Astrocyte of the spinal cord (primary cell): ENCODE measurements at regions not wholly inside any gene's neighbourhood (a gene's known extent, or its start where the extent isn't known, plus 50 kb on each side); places are given as distances from the start of the nearest gene placed in this dataset.

Source experiments
- DNase-seq: peaks from one replicate; pipeline ENCODE4 v3.0.0; 2011; ENCODE audit warnings: low read depth, low spot score
- H3K4me3 ChIP-seq: 2 replicates; pipeline ENCODE4 v1.5.1; 2011; ENCODE audit warnings: low read depth, mild to moderate bottlenecking, low read length, moderate library complexity
- CTCF ChIP-seq: IDR thresholded peaks from 2 replicates; pipeline ENCODE4 v1.5.1; 2012; ENCODE audit warnings: low read depth, mild to moderate bottlenecking, low read length, inconsistent platforms
- in situ Hi-C: cut with HindIII; loops from 2 replicates; pipeline ENCODE4 v1.10.0; 2017; ENCODE audit warnings: low sequenced_read_pairs

DNA sequence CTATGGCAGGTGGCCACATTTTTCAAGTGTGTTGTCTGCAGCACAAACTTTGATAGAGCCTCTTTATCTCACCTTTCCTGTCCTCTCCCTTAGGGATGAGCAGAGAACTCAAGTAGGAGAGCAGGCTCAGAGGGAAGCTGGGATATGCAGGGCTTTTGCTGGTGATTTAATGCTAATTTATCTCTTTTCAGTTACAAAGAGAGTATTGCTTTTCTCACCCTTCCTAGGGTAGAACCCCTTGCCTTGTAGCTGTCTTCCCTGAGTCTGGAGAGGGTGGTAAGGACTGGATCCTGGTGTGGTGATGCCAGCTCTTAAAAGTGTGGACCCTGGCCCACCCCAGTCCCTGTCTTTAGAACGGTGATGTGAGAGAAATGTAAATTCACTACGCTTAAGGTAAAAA, 1061.4 kb downstream of the TYW1 start:
- in situ Hi-C loops, result no loop called here
- no peak for TF ChIP-seq CTCF
- no peak overlapping the region for H3K4me3 ChIP-seq
- no peak for DNase-seq

- TF ChIP-seq CTCF, result no peak
- no peak for DNase-seq
- H3K4me3 ChIP-seq, result no peak overlapping the region
- in situ Hi-C loops, result no loop called here
These were observed 1066.5 kb downstream of the TYW1 start for GRCh38 chr7:68063171-68063570.

GRCh38 chr7:68065581-68065980, 1068.9 kb downstream of the TYW1 start:
- DNase-seq, result no peak
- no peak for TF ChIP-seq CTCF
- no peak overlapping the region for H3K4me3 ChIP-seq
- in situ Hi-C loops, result no loop called here

DNA sequence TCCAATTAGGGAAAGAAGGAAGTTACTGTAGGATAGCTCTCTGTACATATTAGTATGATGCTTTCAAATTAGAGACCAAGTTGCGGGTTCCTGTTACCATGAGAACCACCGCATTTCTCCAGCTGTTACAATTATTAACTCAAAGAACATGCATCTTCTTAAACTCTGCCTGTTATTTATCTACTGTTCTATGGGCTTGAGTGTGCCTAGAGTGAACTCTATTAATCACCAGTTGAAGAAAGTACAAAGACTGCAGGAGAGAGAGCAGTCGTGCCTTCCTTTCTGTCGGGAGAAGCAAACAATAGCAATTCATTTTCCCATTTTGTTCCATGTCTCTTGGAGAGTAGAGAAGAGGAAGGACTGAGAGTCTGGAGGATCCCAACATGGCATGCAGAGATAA, 1071.2 kb downstream of the TYW1 start:
- in situ Hi-C loops, result no loop called here
- no peak for TF ChIP-seq CTCF
- no peak for DNase-seq
- no peak overlapping the region for H3K4me3 ChIP-seq

DNA sequence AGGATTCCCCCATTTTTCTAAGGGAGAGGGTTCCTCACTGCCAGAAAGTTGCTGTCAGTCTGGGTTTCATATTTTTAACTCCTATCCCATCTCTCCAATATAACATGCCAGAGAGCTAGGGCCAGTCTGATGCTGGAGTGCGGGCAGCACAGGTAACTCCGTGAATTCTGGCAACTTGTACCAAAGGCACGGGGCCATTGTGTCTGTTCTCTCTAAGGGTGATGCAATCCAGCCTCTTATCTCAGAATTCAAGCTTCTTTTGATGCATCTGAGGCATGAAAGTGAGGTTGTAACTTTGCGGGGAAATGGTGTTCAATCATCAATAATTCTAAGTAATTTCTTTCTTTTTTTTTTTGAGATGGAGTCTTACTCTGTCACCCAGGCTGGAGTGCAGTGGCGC, 1074.4 kb downstream of the TYW1 start:
- no peak for TF ChIP-seq CTCF
- in situ Hi-C loops, result no loop called here
- DNase-seq, result no peak
- no peak overlapping the region for H3K4me3 ChIP-seq

GRCh38 chr7:68073701-68074100, 1077.1 kb downstream of the TYW1 start:
- TF ChIP-seq CTCF, result no peak
- in situ Hi-C loops, result no loop called here
- no peak overlapping the region for H3K4me3 ChIP-seq
- DNase-seq, result no peak

GRCh38 chr7:68074242-68074641, 1077.6 kb downstream of the TYW1 start:
- DNase-seq, result no peak
- H3K4me3 ChIP-seq, result no peak overlapping the region
- in situ Hi-C loops, result no loop called here
- no peak for TF ChIP-seq CTCF
